OCI-LY3 (cell line): ENCODE measurements at regions not wholly inside any gene's neighbourhood (a gene's known extent, or its start where the extent isn't known, plus 50 kb on each side); places are given as distances from the start of the nearest gene placed in this dataset.

Experiments used
- CTCF ChIP-seq: fragments of 200-600, 300-600 bp; sonication (generic); IDR thresholded peaks from 2 replicates; pipeline ENCODE4 v1.5.1; 2014; ENCODE audit warnings: antibody characterized with exemption, low read length, low read depth
- EZH2phosphoT487 ChIP-seq: fragments of 200-600 bp; shearing (Covaris generic); IDR thresholded peaks from 2 replicates; pipeline ENCODE4 v1.6.1; 2018; ENCODE audit warnings: antibody characterized with exemption, mixed run types, low read depth

GRCh38 chr10:124249196-124249595, 155.8 kb upstream of the CHST15 start:
- TF ChIP-seq CTCF (no peak), EZH2phosphoT487 (no peak)
